ENCODE measurements at regions not wholly inside any gene's neighbourhood (a gene's known extent, or its start where the extent isn't known, plus 50 kb on each side); places are given as distances from the start of the nearest gene placed in this dataset.

DNA sequence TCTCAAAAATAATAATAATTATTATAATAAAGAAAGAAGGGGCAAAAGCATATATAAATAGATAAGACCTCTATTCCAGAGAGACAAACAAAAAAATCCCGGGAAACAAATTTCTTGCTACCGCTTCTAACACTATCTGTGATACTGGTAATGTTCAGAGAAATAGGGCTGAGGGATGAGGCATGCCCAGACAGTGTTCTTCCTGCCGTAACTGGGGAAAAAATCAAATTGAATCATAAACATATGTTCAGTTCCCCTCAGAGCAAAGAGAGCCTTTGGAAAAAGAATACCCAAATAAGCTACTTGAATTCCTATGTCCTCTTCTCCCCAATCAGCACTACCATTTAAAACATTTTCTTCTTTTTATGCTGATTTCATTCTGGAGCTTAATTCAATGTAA, 688.0 kb downstream of the KCNJ2 start:
- H3K27ac ChIP-seq: no peak overlapping the region
- H3K27me3 ChIP-seq: peaks cover 0 to 7% (median 0%) of the 10 kb centered on the region in 7 donors
- DNase-seq (no peak), ATAC-seq (no peak)
- no peaks in the 10 kb centered on the region for H3K4me1 ChIP-seq
- peaks cover 0 to 23% (median 0%) of the 10 kb centered on the region in 11 donors for H3K9me3 ChIP-seq
- H3K4me3 ChIP-seq: no peak overlapping the region
- no peaks in the 10 kb centered on the region for H3K36me3 ChIP-seq
- TF ChIP-seq, protein P1, sequence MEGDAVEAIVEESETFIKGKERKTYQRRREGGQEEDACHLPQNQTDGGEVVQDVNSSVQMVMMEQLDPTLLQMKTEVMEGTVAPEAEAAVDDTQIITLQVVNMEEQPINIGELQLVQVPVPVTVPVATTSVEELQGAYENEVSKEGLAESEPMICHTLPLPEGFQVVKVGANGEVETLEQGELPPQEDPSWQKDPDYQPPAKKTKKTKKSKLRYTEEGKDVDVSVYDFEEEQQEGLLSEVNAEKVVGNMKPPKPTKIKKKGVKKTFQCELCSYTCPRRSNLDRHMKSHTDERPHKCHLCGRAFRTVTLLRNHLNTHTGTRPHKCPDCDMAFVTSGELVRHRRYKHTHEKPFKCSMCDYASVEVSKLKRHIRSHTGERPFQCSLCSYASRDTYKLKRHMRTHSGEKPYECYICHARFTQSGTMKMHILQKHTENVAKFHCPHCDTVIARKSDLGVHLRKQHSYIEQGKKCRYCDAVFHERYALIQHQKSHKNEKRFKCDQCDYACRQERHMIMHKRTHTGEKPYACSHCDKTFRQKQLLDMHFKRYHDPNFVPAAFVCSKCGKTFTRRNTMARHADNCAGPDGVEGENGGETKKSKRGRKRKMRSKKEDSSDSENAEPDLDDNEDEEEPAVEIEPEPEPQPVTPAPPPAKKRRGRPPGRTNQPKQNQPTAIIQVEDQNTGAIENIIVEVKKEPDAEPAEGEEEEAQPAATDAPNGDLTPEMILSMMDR (IDR thresholded peaks at IDR 0.05): no peak
- intact Hi-C loops (cut with DNase I): no loop called here
- WGBS, 2 donors: 81 to 82% methylated on average over 3 of the region's 3 CpGs

DNA sequence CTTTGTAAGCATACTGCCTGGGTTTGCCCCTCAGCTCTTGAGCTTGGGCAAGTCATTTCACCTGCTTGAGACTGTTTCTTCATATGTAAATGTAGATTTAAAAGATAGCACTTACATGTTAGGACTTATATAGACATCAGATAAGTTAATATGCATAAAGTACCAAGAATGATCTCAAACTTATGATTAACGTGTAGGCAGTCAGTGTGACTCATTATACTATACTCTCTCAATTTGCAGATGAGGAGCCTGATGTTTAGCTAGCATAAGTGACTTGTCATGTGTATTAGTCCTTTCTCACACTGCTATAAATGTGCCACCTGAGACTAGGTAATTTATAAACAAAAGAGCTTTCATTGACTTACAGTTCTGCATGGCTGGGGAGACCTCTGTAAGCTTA, 690.5 kb downstream of the KCNJ2 start:
- DNase-seq (no peak), ATAC-seq (no peak)
- no peak overlapping the region for H3K4me3 ChIP-seq
- H3K27me3 ChIP-seq: no peaks in the 10 kb centered on the region
- no peaks in the 10 kb centered on the region for H3K36me3 ChIP-seq
- no peaks in the 10 kb centered on the region for H3K4me1 ChIP-seq
- intact Hi-C loops (cut with DNase I): no loop called here
- TF ChIP-seq, protein P1 (IDR thresholded peaks at IDR 0.05): no peak
- 64 to 87% methylated on average over 1 of the region's 1 CpG for WGBS, 2 donors
- peaks cover 0 to 23% (median 0%) of the 10 kb centered on the region in 11 donors for H3K9me3 ChIP-seq
- H3K27ac ChIP-seq: no peak overlapping the region

DNA sequence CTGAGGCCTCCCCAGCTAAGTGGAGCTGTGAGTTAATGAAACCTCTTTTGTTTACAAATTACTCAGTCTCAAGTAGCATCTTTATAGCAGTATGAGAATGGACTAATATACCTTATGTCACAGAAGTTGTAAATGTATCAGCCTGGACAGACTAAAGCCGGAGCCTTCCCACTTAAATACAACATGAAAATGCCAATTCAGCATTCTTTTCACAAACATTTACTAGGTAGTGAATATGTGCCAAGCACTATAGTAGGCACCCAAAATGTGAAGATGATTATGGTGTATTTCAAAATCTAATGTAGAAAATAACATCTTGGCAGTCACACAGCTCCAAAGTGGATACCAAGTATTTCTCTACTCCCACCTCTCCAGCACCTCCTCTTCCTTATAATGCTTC, 693.0 kb downstream of the KCNJ2 start:
- H3K4me3 ChIP-seq: no peak overlapping the region
- no peaks in the 10 kb centered on the region for H3K4me1 ChIP-seq
- TF ChIP-seq, protein P1 (IDR thresholded peaks at IDR 0.05): no peak
- intact Hi-C loops (cut with DNase I): no loop called here
- H3K27me3 ChIP-seq: no peaks in the 10 kb centered on the region
- no peaks in the 10 kb centered on the region for H3K36me3 ChIP-seq
- H3K27ac ChIP-seq: no peak overlapping the region
- DNase-seq (no peak), ATAC-seq (no peak)
- H3K9me3 ChIP-seq: peaks cover 0 to 23% (median 0%) of the 10 kb centered on the region in 11 donors
- WGBS, 2 donors: 88 to 93% methylated on average over 1 of the region's 1 CpG

DNA sequence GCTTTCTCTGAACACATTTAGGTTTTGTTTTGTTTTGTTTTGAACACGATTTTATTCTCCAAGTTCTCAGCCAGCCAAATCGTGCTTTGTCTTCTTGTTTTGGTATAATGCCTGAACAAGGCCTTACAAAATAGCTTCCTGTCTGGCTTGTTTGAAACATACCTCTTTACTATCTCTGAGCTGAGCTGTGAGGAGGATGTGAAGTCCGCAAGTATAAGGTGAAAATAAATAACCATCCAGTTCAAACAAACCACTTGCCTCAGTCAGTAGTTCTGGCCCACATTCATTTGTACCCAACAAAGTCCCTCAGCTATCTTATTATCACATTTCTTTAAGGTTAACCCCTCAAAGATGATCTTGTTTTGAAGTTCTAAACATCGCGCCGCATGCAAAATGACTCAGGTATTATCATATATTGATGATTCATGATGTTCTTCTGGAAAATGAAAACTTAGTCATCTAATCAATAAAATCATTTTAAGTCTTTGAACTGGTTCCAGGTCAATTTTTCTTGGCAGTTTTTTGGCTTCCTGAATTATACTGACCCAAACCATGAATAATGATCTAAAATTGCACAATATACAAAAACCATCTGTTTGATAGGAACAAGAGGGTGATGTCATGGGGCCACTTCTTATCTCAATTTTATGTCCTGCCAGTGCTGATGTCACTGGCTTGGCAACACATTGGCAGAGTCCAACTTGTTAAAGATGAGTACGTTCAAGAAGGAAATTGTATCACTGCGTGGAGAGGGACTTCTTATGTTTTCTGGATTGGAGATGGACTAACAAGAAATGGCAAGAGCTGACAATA, 694.3 kb downstream of the KCNJ2 start:
- H3K4me3 ChIP-seq: no peak overlapping the region
- TF ChIP-seq, protein P1 (IDR thresholded peaks at IDR 0.05): no peak
- no peak for DNase-seq
- H3K27ac ChIP-seq: no peak overlapping the region
- no peaks in the 10 kb centered on the region for H3K4me1 ChIP-seq
- peaks cover 0 to 23% (median 0%) of the 10 kb centered on the region in 11 donors for H3K9me3 ChIP-seq
- intact Hi-C loops (cut with DNase I): no loop called here
- H3K36me3 ChIP-seq: no peaks in the 10 kb centered on the region
- no peaks in the 10 kb centered on the region for H3K27me3 ChIP-seq
- 68 to 69% methylated on average over 8 of the region's 8 CpGs for WGBS, 2 donors
- peak in 1 of 8 donors; percentile 31 for ATAC-seq
